DMS153 treated with DMSO at 0.1 percent for 48 hours (cell line): ENCODE measurements at regions not wholly inside any gene's neighbourhood (a gene's known extent, or its start where the extent isn't known, plus 50 kb on each side); places are given as distances from the start of the nearest gene placed in this dataset.
"Not testable (repeated sequence)": the region's sequence is repeated elsewhere in the genome, so short reads cannot be mapped to it uniquely, and the experiment has no call there.

Experiments used
- DNase-seq: peaks from one replicate; lab custom pipeline; 2025; ENCODE audit not compliant: unreplicated experiment; lab: John Stamatoyannopoulos, UW

GRCh38 chr6:71686021-71686677 is 200.2 kb upstream of the RIMS1 start:
- not testable (repeated sequence) for DNase-seq

DNA sequence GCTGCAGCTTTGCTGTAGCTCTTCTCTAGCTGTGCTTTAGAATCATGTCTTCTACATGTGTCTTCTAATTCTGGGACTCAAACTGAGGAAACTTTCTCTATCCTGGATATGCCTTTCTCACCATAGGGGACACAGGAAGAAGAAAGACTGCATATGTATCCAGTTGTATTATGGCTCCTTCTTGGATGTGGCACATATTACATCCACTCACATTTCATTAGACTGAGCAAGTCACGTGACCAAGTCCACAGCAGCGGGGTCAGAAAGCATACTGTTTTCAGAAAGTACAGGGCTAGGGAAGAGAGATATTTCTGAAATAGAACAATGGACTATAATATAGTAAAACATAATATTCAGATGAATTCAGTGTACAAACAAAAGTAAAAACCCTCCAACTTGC is 187.6 kb upstream of the RIMS1 start:
- DNase-seq: no peak

- DNase-seq: no peak
Observed at GRCh38 chr6:71706523-71706922, 179.8 kb upstream of the RIMS1 start.

DNA sequence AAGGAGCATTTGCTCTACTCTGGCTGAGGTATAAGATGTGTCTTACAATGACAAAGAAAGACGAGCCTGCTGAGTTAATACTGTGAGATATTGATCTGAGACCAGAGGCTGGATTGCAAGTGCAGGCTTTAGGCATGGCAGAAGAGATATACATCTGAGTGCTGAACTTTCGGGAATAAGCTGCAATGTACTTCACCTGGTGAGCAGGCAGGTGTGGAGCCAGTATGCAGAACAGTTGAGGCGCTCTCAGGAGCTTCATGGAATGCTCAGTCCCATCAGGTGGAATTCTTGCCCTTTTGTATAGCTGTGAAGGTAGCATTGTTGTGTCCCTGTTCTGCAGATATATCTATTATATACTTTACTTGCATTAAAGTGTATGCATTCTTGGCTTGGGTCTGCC is 179.3 kb upstream of the RIMS1 start:
- DNase-seq: no peak

- no peak for DNase-seq
Observed at GRCh38 chr6:71720705-71721104, 165.6 kb upstream of the RIMS1 start.

- DNase-seq: no peak
Observed at GRCh38 chr6:71721642-71722041, 164.7 kb upstream of the RIMS1 start.

DNA sequence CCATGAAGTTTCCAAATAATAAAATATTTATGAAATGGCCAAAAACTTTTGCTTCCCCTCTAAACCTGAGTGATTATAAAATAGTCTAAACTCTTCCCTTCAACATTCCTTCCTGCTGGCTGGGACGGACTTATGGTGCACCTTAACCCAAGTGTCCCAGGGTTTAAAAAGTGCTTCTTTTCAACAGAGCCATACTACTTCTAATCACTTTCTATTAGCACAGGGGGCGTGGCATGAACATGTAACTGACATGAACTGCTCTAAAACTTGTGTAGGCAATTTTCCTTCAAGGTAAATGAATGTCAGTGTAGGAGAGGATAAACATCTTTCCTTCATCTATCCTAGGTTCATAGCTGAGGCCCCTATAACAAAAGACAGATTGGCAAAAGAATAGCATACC is 163.6 kb upstream of the RIMS1 start:
- no peak for DNase-seq

- DNase-seq: no peak
Observed at GRCh38 chr6:71724456-71725125, 161.8 kb upstream of the RIMS1 start.

GRCh38 chr6:71725126-71725470 is 161.3 kb upstream of the RIMS1 start:
- no peak for DNase-seq

- no peak for DNase-seq
Observed at GRCh38 chr6:71726121-71726520, 160.2 kb upstream of the RIMS1 start.

GRCh38 chr6:71727632-71728294 is 158.6 kb upstream of the RIMS1 start:
- no peak for DNase-seq

- no peak for DNase-seq
Observed at GRCh38 chr6:71730284-71730683, 156.1 kb upstream of the RIMS1 start.

DNA sequence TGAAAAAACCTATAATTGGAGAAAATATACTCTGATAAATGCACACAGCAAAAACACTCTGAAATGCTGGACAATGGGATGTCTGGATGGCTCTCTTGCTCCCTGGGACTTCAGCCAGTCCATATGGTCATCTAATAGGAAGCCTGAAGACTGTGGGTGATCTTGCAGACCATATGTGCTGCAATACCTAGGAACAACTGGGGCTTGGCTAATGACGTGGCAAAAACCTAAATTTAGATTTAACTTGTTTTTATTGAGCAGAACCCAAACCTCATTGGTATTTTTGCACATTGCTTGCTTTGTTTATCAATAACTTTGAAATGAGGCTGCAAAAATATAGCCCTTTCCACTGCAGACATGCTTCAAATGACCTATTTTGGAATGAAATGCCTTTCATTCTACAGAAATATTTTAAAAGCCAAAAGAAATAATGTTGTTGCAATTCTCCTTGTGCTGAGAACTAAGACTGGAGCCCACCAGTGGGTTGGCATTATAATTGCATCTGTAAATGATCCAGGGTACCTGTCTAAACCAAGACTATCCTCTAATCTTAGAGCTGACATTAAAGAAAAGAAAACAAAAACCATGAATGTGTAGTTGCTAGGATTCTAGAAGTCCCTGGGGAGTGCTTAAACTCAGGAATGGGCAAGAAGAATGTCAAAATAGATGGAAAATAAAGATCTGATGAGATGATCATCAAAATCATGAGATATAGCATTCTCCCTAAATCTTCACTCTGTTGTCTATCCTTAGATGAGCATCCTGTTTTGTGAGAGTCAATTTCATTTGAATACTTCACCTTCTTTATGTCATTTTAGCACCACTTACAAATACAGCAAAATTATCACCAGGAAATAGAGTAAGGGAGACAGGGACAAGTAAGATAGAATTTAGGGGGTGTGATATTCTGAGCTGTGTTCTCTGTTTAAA is 152.1 kb upstream of the RIMS1 start:
- DNase-seq: no peak

DNA sequence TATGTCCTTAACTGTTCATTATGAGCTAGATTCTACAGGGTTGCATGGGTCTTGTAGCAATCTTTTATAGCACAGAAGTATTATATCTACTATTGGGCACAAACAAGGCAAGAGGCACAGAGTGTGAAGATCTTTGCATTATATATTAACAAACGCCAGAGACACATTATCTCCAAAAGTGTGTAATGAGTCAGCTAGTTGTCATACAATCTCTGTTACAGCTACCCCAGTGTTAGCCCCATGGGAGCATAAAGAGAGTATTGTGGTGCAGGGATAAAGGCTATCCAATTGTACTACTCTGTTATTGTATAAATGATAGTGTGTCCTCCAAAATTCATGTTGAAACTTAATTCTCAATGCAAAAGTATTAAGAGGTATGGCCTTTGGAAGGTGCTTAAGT is 148.4 kb upstream of the RIMS1 start:
- no peak for DNase-seq

DNA sequence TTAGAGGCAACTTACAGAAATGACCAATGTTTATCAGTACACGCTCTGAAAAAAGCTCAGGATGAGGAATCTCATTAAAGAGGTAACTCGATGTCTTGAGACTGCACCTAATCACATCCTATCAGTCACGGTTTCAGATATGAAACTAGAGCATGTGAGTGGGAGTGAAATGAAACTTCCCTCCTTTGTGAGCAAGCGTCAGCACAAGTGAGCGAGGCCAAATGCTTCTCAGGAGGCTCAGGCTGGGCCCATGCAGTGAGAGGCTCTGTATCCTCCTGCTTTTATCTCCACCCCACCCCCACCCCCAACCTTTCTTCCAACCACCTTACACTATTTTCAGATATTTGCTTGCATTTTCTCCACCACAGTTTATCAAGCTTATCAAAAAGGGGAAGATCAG is 140.8 kb upstream of the RIMS1 start:
- DNase-seq: no peak

DNA sequence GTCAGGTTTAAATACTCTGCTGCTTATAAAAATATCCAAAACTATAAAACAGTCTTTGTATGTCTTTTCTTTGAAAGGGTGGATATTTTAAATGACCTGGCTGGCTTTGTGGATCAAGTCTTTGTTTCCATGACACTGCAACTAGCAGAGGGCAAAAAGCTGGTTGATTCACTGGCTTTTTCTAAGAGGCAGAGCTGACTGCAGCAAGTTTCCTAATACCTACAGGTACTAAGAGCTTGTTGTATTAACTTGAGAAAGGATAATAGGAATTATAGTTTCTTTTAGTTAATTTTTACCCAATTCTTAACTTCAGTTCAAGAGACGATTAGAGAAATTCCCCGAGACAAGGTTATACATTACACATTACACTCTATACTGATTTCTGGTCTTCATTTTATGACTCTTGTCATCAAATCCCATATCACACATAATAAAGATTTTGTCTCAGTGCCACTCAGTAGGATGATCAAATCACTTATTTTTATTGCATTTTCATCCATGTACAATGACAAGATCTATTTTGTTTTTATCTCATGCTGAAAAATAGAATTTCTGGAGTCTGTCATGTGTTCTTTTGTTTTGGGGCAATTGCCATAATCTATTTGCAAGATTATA is 120.1 kb upstream of the RIMS1 start:
- DNase-seq: no peak

DNA sequence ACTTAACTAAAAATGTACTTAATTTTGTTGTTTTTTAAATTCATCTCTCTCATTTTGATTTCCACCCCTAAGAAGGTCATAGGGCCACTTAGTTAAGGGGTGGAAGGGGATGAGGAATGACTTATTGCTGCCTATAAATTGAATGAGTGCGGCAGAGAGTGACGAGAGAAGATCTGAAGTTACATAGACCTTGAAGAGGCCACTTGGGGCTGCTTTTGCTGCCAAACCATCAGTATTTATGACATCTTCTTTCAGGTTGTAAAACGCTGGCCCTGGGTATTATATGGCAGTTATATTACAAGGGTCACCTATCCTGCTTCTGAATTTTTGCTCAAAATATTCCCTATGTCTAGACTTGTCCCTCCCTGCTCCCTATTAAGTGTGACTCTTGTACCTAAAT is 119.6 kb upstream of the RIMS1 start:
- no peak for DNase-seq

DNA sequence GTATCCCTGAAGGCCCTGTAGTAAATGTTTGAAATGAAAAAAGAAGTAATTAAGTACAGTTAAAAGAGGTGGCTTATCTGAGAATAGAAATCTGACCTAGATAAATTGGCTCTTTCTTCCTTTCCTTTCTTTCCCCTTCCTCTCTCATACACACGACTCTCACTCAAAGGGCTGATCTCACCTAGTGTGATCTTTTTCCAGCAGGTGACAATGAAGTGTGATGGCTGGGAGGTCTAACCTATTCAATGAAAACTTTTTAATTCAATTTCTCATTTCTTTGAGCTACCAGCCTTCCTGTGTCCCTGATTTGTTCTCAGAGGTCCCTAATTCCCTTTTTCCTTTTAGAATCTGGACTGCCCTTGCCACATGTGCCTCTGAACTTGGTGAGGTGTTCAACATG is 118.0 kb upstream of the RIMS1 start:
- no peak for DNase-seq

- DNase-seq: no peak
Observed at GRCh38 chr6:71808865-71809264, 77.5 kb upstream of the RIMS1 start.

DNA sequence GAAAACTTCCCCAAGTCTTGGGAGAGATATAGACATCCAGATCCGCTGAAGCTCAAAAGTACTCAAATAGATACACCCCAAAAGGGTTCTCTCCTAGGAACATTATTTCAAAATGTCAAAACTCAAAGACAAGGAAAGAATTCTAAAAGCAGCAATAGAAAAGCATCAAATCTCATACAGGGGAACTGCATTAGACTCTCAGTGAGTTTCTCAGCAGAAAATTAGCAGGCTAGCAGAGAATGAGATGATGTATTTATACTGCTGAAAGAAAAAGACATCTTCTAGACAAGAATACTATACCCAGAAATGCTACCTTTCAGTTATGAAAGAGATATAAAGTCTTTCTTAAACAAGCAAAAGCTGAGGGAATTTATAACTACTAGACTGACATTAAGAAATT is 75.5 kb upstream of the RIMS1 start:
- no peak for DNase-seq

DNA sequence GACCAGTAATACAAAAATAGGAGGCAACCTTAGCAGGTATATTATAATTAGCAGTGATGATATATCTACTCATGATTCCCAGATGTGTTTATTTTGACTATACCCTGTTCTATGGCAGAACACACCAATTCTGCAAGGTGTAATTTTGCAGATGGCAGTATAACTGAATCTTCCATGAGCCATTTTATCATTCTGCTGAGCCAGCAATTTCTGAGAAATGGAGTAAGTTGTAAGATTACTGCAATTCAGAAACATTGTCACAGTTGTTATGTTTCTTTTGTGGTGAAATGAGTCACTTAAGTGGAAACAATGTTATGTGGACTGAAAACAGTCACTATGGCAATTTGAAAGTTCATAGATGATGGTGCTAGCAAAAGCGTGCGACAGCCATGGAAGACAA is 63.7 kb upstream of the RIMS1 start:
- DNase-seq: no peak
